ENCODE measurements at regions not wholly inside any gene's neighbourhood (a gene's known extent, or its start where the extent isn't known, plus 50 kb on each side); places are given as distances from the start of the nearest gene placed in this dataset.

DNA sequence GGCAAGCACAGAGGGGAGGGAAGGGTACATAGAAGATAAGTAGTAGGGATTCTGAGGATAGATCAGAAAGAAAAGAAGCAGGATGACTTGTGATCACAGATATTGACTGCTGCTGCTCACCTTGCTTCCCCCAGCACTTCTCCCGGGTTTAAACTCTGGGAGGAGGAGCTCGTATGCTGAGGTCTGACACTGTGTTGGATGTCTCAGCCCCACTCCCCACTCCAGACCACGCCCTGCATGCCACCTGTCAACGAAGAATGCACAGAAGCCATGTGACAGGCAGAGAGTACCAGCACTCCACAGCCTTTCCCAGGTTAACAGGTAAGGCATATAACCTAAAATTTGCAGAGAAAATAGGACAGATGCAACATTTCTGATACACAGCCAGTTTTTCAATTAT, 388.9 kb downstream of the TNS3 start:
- no peaks in the 10 kb centered on the region for H4K20me1 ChIP-seq (ENCODE audit: insufficient read depth, low read length, poor library complexity, severe bottlenecking)
- no peaks in the 10 kb centered on the region for H3K4me1 ChIP-seq (ENCODE audit: insufficient read depth, low read length, poor library complexity, severe bottlenecking)
- 0 out of 2 replicates have a peak, but pooled peaks cover 3% of the 10 kb centered on the region for H3K9me3 ChIP-seq (ENCODE audit: insufficient read depth, low read depth, low read length)
- no peaks in the 10 kb centered on the region for H3F3A ChIP-seq (ENCODE audit: low read depth)
- no peaks in the 10 kb centered on the region for H3K79me2 ChIP-seq (ENCODE audit: insufficient read depth, low read length)
- no peaks in the 10 kb centered on the region for H3K27me3 ChIP-seq (ENCODE audit: insufficient read depth, low read length, poor library complexity, severe bottlenecking)
- no peak overlapping the region for H2AFZ ChIP-seq (ENCODE audit: low read length)
- H3K4me2 ChIP-seq (ENCODE audit: low read depth, low read length, poor library complexity, severe bottlenecking), result no peak overlapping the region
- H3K36me3 ChIP-seq (ENCODE audit: insufficient read depth, low read length), result no peaks in the 10 kb centered on the region
- no peak overlapping the region for H3K9ac ChIP-seq (ENCODE audit: low read depth, low read length, poor library complexity, severe bottlenecking)
- H3K4me3 ChIP-seq (ENCODE audit: low read length, poor library complexity, severe bottlenecking), result no peak overlapping the region
- H3K9me2 ChIP-seq (replicated peaks; ENCODE audit: low read depth, low read length), result no peaks in the 10 kb centered on the region
- TF ChIP-seq, protein P1, sequence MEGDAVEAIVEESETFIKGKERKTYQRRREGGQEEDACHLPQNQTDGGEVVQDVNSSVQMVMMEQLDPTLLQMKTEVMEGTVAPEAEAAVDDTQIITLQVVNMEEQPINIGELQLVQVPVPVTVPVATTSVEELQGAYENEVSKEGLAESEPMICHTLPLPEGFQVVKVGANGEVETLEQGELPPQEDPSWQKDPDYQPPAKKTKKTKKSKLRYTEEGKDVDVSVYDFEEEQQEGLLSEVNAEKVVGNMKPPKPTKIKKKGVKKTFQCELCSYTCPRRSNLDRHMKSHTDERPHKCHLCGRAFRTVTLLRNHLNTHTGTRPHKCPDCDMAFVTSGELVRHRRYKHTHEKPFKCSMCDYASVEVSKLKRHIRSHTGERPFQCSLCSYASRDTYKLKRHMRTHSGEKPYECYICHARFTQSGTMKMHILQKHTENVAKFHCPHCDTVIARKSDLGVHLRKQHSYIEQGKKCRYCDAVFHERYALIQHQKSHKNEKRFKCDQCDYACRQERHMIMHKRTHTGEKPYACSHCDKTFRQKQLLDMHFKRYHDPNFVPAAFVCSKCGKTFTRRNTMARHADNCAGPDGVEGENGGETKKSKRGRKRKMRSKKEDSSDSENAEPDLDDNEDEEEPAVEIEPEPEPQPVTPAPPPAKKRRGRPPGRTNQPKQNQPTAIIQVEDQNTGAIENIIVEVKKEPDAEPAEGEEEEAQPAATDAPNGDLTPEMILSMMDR (conservative IDR thresholded peaks at IDR 0.05; ENCODE audit: low read length), result no peak
- TF ChIP-seq EZH2phosphoT487 (IDR thresholded peaks at IDR 0.05; ENCODE audit: borderline replicate concordance), result no peak

DNA sequence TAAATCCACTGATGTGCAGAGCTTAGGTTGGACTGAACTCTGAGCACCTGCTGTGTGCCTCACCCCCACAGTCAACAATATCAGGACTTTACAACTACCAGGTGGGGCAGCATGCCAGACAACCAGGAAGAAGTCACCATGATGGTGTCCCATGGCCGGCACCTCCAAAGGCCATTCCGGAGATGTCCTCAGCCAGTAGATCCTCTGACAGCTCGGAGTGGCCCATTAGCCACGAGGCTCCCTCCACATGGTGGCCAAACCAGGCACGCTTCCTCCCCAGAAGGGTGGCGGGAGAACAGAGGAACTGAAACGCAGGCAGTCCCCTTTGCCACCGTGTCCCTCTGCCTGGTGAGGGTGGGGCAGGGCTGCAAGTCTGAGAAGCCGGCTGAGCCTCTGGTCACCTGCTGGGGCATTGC, 390.0 kb downstream of the TNS3 start:
- Histone ChIP-seq H3K9me2 (replicated peaks; ENCODE audit: low read depth, low read length) (no peaks in the 10 kb centered on the region), H3K9me3 (ENCODE audit: insufficient read depth, low read depth, low read length) (0 out of 2 replicates have a peak, but pooled peaks cover 3% of the 10 kb centered on the region), H3K4me2 (ENCODE audit: low read depth, low read length, poor library complexity, severe bottlenecking) (no peak overlapping the region), H4K20me1 (ENCODE audit: insufficient read depth, low read length, poor library complexity, severe bottlenecking) (no peaks in the 10 kb centered on the region), H3K79me2 (ENCODE audit: insufficient read depth, low read length) (no peaks in the 10 kb centered on the region), H3K36me3 (ENCODE audit: insufficient read depth, low read length) (no peaks in the 10 kb centered on the region), H3K27me3 (ENCODE audit: insufficient read depth, low read length, poor library complexity, severe bottlenecking) (no peaks in the 10 kb centered on the region), H3F3A (ENCODE audit: low read depth) (no peaks in the 10 kb centered on the region), H3K4me3 (ENCODE audit: low read length, poor library complexity, severe bottlenecking) (no peak overlapping the region), H3K4me1 (ENCODE audit: insufficient read depth, low read length, poor library complexity, severe bottlenecking) (no peaks in the 10 kb centered on the region), H3K9ac (ENCODE audit: low read depth, low read length, poor library complexity, severe bottlenecking) (no peak overlapping the region), H2AFZ (ENCODE audit: low read length) (no peak overlapping the region)
- TF ChIP-seq, protein P1 (conservative IDR thresholded peaks at IDR 0.05; ENCODE audit: low read length), result no peak
- TF ChIP-seq EZH2phosphoT487 (IDR thresholded peaks at IDR 0.05; ENCODE audit: borderline replicate concordance), result no peak

DNA sequence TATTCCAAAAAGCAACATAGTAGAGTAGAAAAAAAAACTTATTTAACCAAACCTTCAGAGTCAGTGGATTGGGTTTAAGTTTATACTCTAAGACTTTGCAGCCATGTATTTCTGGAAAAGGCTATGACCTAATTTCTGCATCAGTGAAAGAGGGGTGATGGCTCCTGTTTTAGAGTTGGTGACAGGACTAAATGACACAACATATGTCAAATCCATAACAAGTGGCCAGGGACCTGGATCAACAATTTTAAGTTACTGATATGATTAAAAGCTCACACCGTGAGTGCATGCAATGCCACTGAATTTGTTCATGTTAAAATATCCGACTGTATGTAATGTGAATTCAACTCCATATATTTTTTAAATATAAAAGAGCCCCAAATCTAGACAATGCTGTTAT, 390.6 kb downstream of the TNS3 start:
- Histone ChIP-seq H3K9me2 (replicated peaks; ENCODE audit: low read depth, low read length) (no peaks in the 10 kb centered on the region), H3K36me3 (ENCODE audit: insufficient read depth, low read length) (no peaks in the 10 kb centered on the region), H3K79me2 (ENCODE audit: insufficient read depth, low read length) (no peaks in the 10 kb centered on the region)

More for the DNA sequence above, 390.6 kb downstream of the TNS3 start:
- Histone ChIP-seq H3K9me3 (ENCODE audit: insufficient read depth, low read depth, low read length) (0 out of 2 replicates have a peak, but pooled peaks cover 3% of the 10 kb centered on the region), H3K4me2 (ENCODE audit: low read depth, low read length, poor library complexity, severe bottlenecking) (no peak overlapping the region), H3K4me3 (ENCODE audit: low read length, poor library complexity, severe bottlenecking) (no peak overlapping the region), H3F3A (ENCODE audit: low read depth) (no peaks in the 10 kb centered on the region), H2AFZ (ENCODE audit: low read length) (no peak overlapping the region), H3K27me3 (ENCODE audit: insufficient read depth, low read length, poor library complexity, severe bottlenecking) (no peaks in the 10 kb centered on the region), H4K20me1 (ENCODE audit: insufficient read depth, low read length, poor library complexity, severe bottlenecking) (no peaks in the 10 kb centered on the region), H3K9ac (ENCODE audit: low read depth, low read length, poor library complexity, severe bottlenecking) (no peak overlapping the region), H3K4me1 (ENCODE audit: insufficient read depth, low read length, poor library complexity, severe bottlenecking) (no peaks in the 10 kb centered on the region)
- TF ChIP-seq, protein P1 (conservative IDR thresholded peaks at IDR 0.05; ENCODE audit: low read length), result no peak
- TF ChIP-seq EZH2phosphoT487 (IDR thresholded peaks at IDR 0.05; ENCODE audit: borderline replicate concordance), result no peak
